ENCODE measurements at regions not wholly inside any gene's neighbourhood (a gene's known extent, or its start where the extent isn't known, plus 50 kb on each side); places are given as distances from the start of the nearest gene placed in this dataset.
"Not testable (repeated sequence)": the region's sequence is repeated elsewhere in the genome, so short reads cannot be mapped to it uniquely, and the experiment has no call there.

DNA sequence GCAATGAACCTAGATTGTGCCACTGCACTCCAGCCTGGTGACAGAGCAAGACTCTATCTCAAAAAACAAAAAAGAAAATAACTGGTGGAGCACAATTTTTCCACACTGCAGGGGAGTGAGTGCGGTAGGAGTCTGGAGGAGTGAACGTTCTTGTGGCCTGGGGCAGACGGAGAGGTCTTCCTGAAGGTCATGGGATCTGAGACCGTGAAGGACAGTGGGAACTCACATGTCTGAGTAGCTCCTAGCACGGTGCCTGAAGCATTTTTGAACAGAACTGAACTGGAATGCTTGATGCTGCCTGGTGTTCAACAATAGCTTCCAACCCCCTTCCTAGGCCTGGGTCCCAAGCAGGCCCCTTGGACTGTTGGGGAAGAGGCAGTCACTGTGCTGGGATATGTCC is 84.3 kb upstream of the PODXL start:
- no peak for DNase-seq (ENCODE audit: low read depth)

- DNase-seq (ENCODE audit: low read depth): no peak
Measured at GRCh38 chr7:131638641-131639430, 82.4 kb upstream of the PODXL start.

DNA sequence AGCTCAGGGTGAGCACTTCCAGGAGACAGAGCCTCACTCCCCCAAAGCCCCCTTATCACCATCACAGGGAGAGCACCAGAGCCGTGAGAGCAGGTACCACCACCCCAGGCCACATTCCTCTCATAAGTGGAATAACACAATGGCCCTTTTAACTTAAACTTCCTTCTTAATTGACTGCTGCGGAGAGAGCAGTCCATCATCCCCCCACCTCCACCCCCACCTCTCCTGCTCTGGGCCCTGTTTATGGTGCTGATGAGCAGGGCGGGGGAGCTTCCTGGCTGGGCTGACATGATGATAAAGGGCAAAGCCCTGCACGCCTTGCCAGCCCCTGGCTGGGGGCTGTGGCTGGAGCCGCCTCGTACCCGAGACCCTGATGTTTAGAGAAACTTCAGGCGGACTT is 81.4 kb upstream of the PODXL start:
- DNase-seq (ENCODE audit: low read depth): no peak

GRCh38 chr7:131636092-131636491 is 79.7 kb upstream of the PODXL start:
- no peak for DNase-seq (ENCODE audit: low read depth)

DNA sequence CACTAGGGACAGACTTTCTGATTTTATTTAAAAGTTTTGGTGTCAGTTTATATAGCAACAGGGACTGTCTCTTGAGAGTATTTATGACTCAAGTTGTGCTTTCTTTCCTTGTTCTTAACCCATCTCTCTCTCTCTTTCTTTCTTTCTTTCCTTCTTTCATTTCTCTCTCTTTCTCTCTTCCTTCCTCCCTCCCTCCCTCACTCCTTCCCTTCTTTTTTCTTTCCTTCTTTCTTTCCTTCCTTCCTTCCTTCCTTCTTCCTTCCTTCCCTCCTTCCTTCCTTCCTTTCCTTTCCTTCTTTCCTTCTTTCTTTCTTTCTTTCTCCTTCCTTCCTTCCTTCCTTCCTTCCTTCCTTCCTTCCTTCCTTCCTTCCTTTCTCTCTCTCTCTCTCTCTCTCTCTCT is 77.8 kb upstream of the PODXL start:
- DNase-seq (ENCODE audit: low read depth): not testable (repeated sequence)

GRCh38 chr7:131633342-131633843 is 77.0 kb upstream of the PODXL start:
- DNase-seq (ENCODE audit: low read depth): peak; percentile 23

GRCh38 chr7:131630427-131630826 is 74.0 kb upstream of the PODXL start:
- DNase-seq (ENCODE audit: low read depth): no peak

DNA sequence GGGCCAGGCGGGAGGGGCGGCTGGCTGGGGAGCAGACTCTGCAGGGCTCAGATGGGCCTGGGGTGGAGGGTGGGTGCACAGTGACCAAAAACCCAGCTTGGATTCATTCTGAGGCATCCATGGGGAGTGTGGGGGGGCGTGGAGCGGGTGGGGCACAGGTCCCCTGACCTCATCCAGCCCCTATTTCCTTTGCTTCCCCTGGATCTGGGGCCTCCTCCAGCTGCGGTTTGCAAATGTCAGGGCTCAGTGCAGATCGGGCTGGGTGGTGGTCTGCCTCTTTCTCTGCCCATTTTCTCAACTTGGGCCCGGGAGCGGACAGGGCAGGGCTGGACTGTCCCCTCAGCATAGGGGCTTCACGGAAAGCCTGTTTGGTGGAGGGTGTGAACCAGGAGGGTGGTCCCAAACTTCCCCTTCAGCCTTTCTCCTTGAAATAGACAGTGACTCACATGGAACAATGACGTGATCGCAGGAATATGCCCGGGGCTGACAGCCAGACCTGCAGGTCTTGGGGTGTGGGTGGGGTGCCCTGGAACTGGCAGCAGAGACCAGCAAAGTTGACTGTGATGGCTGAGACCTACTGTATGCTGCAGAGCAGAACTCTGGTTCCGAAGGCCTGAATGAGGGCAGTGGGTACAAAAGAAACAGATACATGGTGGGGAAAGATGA is 72.9 kb upstream of the PODXL start:
- DNase-seq (ENCODE audit: low read depth): peak; percentile 23

- DNase-seq (ENCODE audit: low read depth): no peak
Measured at GRCh38 chr7:131628634-131629033, 72.2 kb upstream of the PODXL start.

- no peak for DNase-seq (ENCODE audit: low read depth)
Measured at GRCh38 chr7:131627735-131628190, 71.3 kb upstream of the PODXL start.

DNA sequence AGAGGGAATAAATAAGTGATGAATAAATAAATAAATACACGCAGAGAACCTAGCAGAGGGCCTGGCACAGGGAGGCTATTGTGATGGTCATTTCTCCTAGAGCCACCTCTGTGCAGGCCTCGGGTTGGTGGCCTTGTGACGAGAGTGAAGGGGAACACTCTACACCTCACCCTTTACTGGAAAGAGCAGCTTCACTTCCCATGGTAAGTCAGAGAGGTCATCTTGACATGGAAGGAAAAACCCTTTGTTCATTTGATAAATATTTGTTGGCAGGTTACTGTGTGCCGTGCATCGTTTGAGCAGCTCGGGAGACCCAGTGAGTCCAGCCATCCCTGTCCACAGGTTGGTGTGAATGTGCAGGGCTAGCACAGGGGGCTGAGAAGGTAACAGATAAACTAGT is 70.2 kb upstream of the PODXL start:
- no peak for DNase-seq (ENCODE audit: low read depth)

GRCh38 chr7:131625817-131626372 is 69.5 kb upstream of the PODXL start:
- DNase-seq (ENCODE audit: low read depth): peak; percentile 22

- DNase-seq (ENCODE audit: low read depth): not testable (repeated sequence)
Measured at GRCh38 chr7:131625345-131625744, 68.9 kb upstream of the PODXL start.

DNA sequence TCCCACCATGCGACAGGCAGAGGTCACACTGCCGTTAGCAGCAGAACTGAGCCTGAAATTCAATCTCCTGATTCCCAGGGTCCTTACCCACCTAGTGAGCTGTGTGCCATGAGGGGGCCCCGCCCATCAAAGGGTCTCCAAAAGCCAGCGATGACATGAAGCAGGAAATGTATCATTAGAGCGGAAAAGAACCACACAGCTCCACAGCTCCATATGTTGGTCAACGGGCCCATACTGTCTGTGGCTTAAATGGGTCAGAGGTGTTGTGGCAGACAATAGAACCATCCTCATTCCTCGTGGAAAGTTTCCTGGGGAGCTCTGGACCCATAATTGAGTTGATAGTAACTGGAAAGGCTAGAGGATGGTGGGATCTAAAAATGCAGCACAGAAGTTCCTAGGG is 68.1 kb upstream of the PODXL start:
- DNase-seq (ENCODE audit: low read depth): no peak

DNA sequence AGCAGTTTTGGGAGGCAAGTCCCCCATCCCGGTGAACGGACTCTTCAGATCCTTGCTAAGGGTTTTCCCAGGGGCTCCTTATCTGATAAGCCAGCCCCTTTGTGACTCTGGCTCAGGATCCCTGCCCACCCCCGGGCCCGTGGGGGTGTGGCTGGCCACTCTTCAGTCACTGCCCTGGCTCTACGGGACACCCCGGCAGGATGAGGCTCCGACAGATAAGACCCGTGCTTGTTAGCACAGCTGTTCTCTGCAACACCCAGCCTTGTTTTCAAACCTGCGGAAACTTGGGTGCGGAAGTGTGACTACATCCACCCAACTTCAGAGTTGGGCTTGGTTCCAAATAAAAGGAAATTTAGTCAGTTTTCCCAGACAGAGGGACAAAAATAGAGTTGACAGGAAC is 66.7 kb upstream of the PODXL start:
- no peak for DNase-seq (ENCODE audit: low read depth)

- DNase-seq (ENCODE audit: low read depth): no peak
Measured at GRCh38 chr7:131621652-131622051, 65.2 kb upstream of the PODXL start.

GRCh38 chr7:131620673-131621609 is 64.5 kb upstream of the PODXL start:
- peak; percentile 36 for DNase-seq (ENCODE audit: low read depth)

DNA sequence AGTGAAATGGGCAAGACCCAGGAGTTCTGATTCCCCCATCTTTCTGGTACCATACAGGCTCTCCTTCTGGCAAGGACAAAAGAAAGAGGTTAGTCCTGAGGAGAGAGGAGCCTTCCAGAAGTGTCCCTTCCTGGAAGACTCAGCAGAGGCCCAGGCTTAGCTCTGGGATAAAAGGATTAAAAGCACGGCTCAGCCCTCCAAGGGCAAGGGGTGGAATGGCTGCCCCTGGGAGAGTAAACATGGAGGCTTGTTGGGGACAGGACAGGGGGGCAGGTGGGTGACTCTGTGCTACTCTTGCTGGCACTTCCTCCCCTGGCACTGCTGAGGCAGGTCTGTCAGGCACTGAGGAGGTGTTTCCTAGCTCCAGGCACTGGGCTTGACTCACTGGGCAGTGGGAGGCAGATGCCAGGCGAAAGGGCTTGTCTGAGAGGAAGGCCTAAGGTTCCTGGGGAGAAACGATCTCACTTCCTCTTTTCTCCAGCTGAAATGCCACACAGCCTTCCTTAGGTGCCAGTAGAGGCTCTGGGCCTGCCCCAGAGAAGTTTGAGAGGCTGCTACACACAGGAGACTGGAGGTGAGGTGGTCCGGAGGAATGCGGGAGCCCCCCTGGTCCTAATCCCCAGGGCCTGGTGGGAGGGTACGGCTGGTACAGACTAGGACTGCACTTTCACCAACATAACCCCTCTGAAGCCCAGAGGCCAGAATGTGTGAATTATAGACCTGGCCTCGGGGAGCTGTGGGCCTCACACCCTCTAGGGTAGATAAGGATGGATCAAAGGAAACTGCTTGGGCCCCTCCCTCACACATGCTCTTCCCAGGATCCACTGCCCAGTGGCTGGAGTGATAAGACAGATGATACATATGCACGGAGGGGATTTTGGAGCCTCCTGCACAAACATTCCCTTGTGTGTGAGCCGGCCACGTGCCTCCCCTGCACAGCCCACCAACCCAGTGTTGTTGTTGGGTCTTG is 63.2 kb upstream of the PODXL start:
- DNase-seq (ENCODE audit: low read depth): no peak

GRCh38 chr7:131618391-131618790 is 62.0 kb upstream of the PODXL start:
- DNase-seq (ENCODE audit: low read depth): no peak

- no peak for DNase-seq (ENCODE audit: low read depth)
Measured at GRCh38 chr7:131616487-131617200, 60.2 kb upstream of the PODXL start.

Measured in non-pigmented ciliary epithelial cell (primary cell).